ENCODE measurements at regions not wholly inside any gene's neighbourhood (a gene's known extent, or its start where the extent isn't known, plus 50 kb on each side); places are given as distances from the start of the nearest gene placed in this dataset.

GRCh38 chr5:102659151-102659550, 96.0 kb upstream of the PAM start:
- Histone ChIP-seq H3K9me2 (replicated peaks; ENCODE audit: insufficient read depth, low read length) (no peaks in the 10 kb centered on the region), H3K79me2 (ENCODE audit: low read length) (no peaks in the 10 kb centered on the region), H3K4me2 (ENCODE audit: low read depth, low read length) (no peak overlapping the region), H3K27ac (ENCODE audit: low read length) (no peak overlapping the region), H4K20me1 (ENCODE audit: insufficient read depth, low read length) (no peaks in the 10 kb centered on the region), H3K4me3 (ENCODE audit: low read length) (no peak overlapping the region), H3K27me3 (replicated peaks; ENCODE audit: insufficient read depth, low read length) (no peaks in the 10 kb centered on the region), H3K9me3 (replicated peaks; ENCODE audit: insufficient read depth, low read length) (no peaks in the 10 kb centered on the region), H3F3A (ENCODE audit: insufficient read depth, low read length) (no peaks in the 10 kb centered on the region), H3K4me1 (ENCODE audit: low read length) (no peaks in the 10 kb centered on the region), H2AFZ (ENCODE audit: low read length) (no peak overlapping the region), H3K36me3 (replicated peaks; ENCODE audit: insufficient read depth, low read length) (no peaks in the 10 kb centered on the region), H3K9ac (ENCODE audit: low read length) (no peak overlapping the region)
- DNase-seq, result no peak
- no peak for TF ChIP-seq EZH2 (optimal IDR thresholded peaks at IDR 0.05; ENCODE audit: low read depth, low read length)
- TF ChIP-seq, protein P1, sequence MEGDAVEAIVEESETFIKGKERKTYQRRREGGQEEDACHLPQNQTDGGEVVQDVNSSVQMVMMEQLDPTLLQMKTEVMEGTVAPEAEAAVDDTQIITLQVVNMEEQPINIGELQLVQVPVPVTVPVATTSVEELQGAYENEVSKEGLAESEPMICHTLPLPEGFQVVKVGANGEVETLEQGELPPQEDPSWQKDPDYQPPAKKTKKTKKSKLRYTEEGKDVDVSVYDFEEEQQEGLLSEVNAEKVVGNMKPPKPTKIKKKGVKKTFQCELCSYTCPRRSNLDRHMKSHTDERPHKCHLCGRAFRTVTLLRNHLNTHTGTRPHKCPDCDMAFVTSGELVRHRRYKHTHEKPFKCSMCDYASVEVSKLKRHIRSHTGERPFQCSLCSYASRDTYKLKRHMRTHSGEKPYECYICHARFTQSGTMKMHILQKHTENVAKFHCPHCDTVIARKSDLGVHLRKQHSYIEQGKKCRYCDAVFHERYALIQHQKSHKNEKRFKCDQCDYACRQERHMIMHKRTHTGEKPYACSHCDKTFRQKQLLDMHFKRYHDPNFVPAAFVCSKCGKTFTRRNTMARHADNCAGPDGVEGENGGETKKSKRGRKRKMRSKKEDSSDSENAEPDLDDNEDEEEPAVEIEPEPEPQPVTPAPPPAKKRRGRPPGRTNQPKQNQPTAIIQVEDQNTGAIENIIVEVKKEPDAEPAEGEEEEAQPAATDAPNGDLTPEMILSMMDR (IDR thresholded peaks at IDR 0.05; ENCODE audit: low read length), result no peak
- no peak for TF ChIP-seq EZH2phosphoT487 (IDR thresholded peaks at IDR 0.05; ENCODE audit: low read length)

DNA sequence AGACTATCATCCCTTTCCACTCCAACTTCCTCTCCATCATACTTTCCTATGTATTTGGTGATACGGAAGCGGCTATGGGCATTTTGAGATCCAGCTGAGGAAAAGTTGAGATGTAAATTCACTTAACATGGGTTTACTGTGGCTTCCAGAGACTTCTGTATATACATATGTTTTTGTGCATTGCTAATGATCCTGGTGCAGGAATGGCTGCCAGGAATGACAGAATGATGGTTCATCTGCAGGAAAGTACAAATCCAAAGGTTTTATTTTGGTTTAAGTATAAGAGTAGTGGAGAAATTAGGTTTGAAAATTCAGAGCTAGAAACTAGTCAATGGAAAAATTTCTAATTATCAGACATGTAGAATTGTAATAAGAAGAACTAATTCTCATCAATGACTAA, 95.0 kb upstream of the PAM start:
- no peak overlapping the region for H3K4me2 ChIP-seq (ENCODE audit: low read depth, low read length)
- H3K4me3 ChIP-seq (ENCODE audit: low read length), result no peak overlapping the region
- no peak for DNase-seq
- H3F3A ChIP-seq (ENCODE audit: insufficient read depth, low read length), result no peaks in the 10 kb centered on the region
- no peaks in the 10 kb centered on the region for H3K27me3 ChIP-seq (replicated peaks; ENCODE audit: insufficient read depth, low read length)
- TF ChIP-seq, protein P1 (IDR thresholded peaks at IDR 0.05; ENCODE audit: low read length), result no peak
- TF ChIP-seq EZH2 (optimal IDR thresholded peaks at IDR 0.05; ENCODE audit: low read depth, low read length) (no peak), EZH2phosphoT487 (IDR thresholded peaks at IDR 0.05; ENCODE audit: low read length) (no peak)
- no peaks in the 10 kb centered on the region for H3K36me3 ChIP-seq (replicated peaks; ENCODE audit: insufficient read depth, low read length)
- no peak overlapping the region for H2AFZ ChIP-seq (ENCODE audit: low read length)
- H3K9me3 ChIP-seq (replicated peaks; ENCODE audit: insufficient read depth, low read length), result no peaks in the 10 kb centered on the region
- no peak overlapping the region for H3K9ac ChIP-seq (ENCODE audit: low read length)
- H3K9me2 ChIP-seq (replicated peaks; ENCODE audit: insufficient read depth, low read length), result no peaks in the 10 kb centered on the region
- H4K20me1 ChIP-seq (ENCODE audit: insufficient read depth, low read length), result no peaks in the 10 kb centered on the region
- H3K4me1 ChIP-seq (ENCODE audit: low read length), result no peaks in the 10 kb centered on the region
- no peak overlapping the region for H3K27ac ChIP-seq (ENCODE audit: low read length)
- no peaks in the 10 kb centered on the region for H3K79me2 ChIP-seq (ENCODE audit: low read length)

DNA sequence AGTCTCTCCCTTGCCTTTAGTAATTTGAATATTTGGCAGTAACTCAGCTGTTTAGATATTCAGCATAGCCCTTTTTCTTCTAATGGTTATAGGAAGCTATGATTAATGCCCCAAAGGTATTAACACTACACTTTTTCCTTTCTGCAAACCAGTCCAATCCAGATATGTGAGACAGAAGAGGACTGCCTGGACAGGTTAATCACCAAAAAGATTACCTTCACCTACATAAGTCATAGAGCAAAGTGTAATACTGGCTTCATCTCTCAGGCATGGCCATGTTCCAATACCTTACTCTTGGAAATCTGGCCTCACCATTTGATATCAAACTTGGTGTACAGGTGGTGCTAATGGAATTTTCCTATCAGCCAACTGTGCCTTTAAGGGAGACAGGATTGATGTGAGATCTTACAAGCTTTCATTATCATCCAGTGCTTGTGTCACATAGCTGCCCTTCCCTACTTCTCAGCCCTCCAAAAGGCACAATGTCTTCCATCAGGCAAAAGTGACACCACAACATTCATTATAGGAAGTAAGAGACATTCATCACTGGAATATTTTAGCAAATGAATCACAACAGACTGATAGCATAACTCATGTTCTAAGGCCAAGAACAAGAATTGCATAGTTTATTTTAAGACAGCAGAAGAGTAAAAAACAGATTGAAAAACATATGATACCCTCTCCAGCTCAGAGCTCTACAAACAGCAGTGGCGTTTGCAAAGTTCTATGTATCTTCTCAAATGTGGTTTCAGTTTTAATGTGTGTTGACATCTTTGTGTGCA, 91.2 kb upstream of the PAM start:
- Histone ChIP-seq H2AFZ (ENCODE audit: low read length) (no peak overlapping the region), H3K9me3 (replicated peaks; ENCODE audit: insufficient read depth, low read length) (no peaks in the 10 kb centered on the region), H3K9me2 (replicated peaks; ENCODE audit: insufficient read depth, low read length) (no peaks in the 10 kb centered on the region), H3K4me2 (ENCODE audit: low read depth, low read length) (no peak overlapping the region), H3K9ac (ENCODE audit: low read length) (no peak overlapping the region), H4K20me1 (ENCODE audit: insufficient read depth, low read length) (no peaks in the 10 kb centered on the region), H3K79me2 (ENCODE audit: low read length) (no peaks in the 10 kb centered on the region), H3K36me3 (replicated peaks; ENCODE audit: insufficient read depth, low read length) (no peaks in the 10 kb centered on the region), H3F3A (ENCODE audit: insufficient read depth, low read length) (no peaks in the 10 kb centered on the region), H3K27me3 (replicated peaks; ENCODE audit: insufficient read depth, low read length) (no peaks in the 10 kb centered on the region), H3K4me3 (ENCODE audit: low read length) (no peak overlapping the region), H3K27ac (ENCODE audit: low read length) (no peak overlapping the region), H3K4me1 (ENCODE audit: low read length) (no peaks in the 10 kb centered on the region)
- no peak for DNase-seq
- TF ChIP-seq EZH2phosphoT487 (IDR thresholded peaks at IDR 0.05; ENCODE audit: low read length), result no peak
- TF ChIP-seq EZH2 (optimal IDR thresholded peaks at IDR 0.05; ENCODE audit: low read depth, low read length), result no peak
- TF ChIP-seq, protein P1 (IDR thresholded peaks at IDR 0.05; ENCODE audit: low read length), result no peak

All from MM.1S (cell line).